Keratinocyte (primary cell): ENCODE measurements at regions not wholly inside any gene's neighbourhood (a gene's known extent, or its start where the extent isn't known, plus 50 kb on each side); places are given as distances from the start of the nearest gene placed in this dataset.

Experiments
- EZH2 ChIP-seq: IDR thresholded peaks from one replicate; pipeline ENCODE4 v1.6.1; 2012; ENCODE audit warnings: inconsistent platforms, mild to moderate bottlenecking, low read length, moderate library complexity
- TF ChIP-seq, protein P1 (sequence below), 3 experiments: IDR thresholded peaks in 1 of 3; conservative IDR thresholded peaks in 1 of 3; optimal IDR thresholded peaks in 1 of 3; 2 replicates in 2 of 3; 3 replicates in 1 of 3; pipeline versions ENCODE3 to v1.5.1; 2011; ENCODE audit warnings: low read length in 3 of 3, mild to moderate bottlenecking in 3 of 3, moderate library complexity in 2 of 3, control low read depth in 1 of 3, inconsistent platforms in 1 of 3; ENCODE audit not compliant: insufficient read depth in 2 of 3; ENCODE audit errors: extremely low read depth in 1 of 3

- TF ChIP-seq, protein P1, sequence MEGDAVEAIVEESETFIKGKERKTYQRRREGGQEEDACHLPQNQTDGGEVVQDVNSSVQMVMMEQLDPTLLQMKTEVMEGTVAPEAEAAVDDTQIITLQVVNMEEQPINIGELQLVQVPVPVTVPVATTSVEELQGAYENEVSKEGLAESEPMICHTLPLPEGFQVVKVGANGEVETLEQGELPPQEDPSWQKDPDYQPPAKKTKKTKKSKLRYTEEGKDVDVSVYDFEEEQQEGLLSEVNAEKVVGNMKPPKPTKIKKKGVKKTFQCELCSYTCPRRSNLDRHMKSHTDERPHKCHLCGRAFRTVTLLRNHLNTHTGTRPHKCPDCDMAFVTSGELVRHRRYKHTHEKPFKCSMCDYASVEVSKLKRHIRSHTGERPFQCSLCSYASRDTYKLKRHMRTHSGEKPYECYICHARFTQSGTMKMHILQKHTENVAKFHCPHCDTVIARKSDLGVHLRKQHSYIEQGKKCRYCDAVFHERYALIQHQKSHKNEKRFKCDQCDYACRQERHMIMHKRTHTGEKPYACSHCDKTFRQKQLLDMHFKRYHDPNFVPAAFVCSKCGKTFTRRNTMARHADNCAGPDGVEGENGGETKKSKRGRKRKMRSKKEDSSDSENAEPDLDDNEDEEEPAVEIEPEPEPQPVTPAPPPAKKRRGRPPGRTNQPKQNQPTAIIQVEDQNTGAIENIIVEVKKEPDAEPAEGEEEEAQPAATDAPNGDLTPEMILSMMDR (optimal IDR thresholded peaks at IDR 0.05 in 1 of 3, IDR thresholded peaks at IDR 0.05 in 1 of 3, conservative IDR thresholded peaks at IDR 0.05 in 1 of 3; ENCODE audit: extremely low read depth in 1 of 3, insufficient read depth in 2 of 3, low read length in 3 of 3) = no peak
- TF ChIP-seq EZH2 = no peak
Measured at GRCh38 chr1:87600055-87600850, 271.6 kb downstream of the LMO4 start.
